ENCODE measurements at regions not wholly inside any gene's neighbourhood (a gene's known extent, or its start where the extent isn't known, plus 50 kb on each side); places are given as distances from the start of the nearest gene placed in this dataset.
"Not testable (repeated sequence)": the region's sequence is repeated elsewhere in the genome, so short reads cannot be mapped to it uniquely, and the experiment has no call there.

GRCh38 chr15:31203999-31204398 lies 102.5 kb upstream of the TRPM1 start:
- H3K4me3 ChIP-seq (ENCODE audit: low read depth, low read length): no peak overlapping the region
- TF ChIP-seq CTCF (IDR thresholded peaks at IDR 0.05; ENCODE audit: low read depth, low read length): no peak

GRCh38 chr15:31206386-31207181 lies 105.1 kb upstream of the TRPM1 start:
- no peak overlapping the region for H3K4me3 ChIP-seq (ENCODE audit: low read depth, low read length)
- TF ChIP-seq CTCF (IDR thresholded peaks at IDR 0.05; ENCODE audit: low read depth, low read length): no peak

- no peak for TF ChIP-seq CTCF (IDR thresholded peaks at IDR 0.05; ENCODE audit: low read depth, low read length)
- H3K4me3 ChIP-seq (ENCODE audit: low read depth, low read length): no peak overlapping the region
Observed at GRCh38 chr15:31207246-31207645, 105.7 kb upstream of the TRPM1 start.

- H3K4me3 ChIP-seq (ENCODE audit: low read depth, low read length): not testable (repeated sequence)
Observed at GRCh38 chr15:31207861-31208260, 106.3 kb upstream of the TRPM1 start.

GRCh38 chr15:31208817-31209216 lies 107.3 kb upstream of the TRPM1 start:
- no peak overlapping the region for H3K4me3 ChIP-seq (ENCODE audit: low read depth, low read length)
- TF ChIP-seq CTCF (IDR thresholded peaks at IDR 0.05; ENCODE audit: low read depth, low read length): no peak

- no peak for TF ChIP-seq CTCF (IDR thresholded peaks at IDR 0.05; ENCODE audit: low read depth, low read length)
- H3K4me3 ChIP-seq (ENCODE audit: low read depth, low read length): no peak overlapping the region
Observed at GRCh38 chr15:31211353-31211752, 109.8 kb upstream of the TRPM1 start.

- H3K4me3 ChIP-seq (ENCODE audit: low read depth, low read length): no peak overlapping the region
- TF ChIP-seq CTCF (IDR thresholded peaks at IDR 0.05; ENCODE audit: low read depth, low read length): no peak
Observed at GRCh38 chr15:31212326-31213080, 111.0 kb upstream of the TRPM1 start.
